B cell (primary cell): ENCODE measurements at regions not wholly inside any gene's neighbourhood (a gene's known extent, or its start where the extent isn't known, plus 50 kb on each side); places are given as distances from the start of the nearest gene placed in this dataset.

Experiments used
- ATAC-seq: fragments of 200-7000 bp; cut with Tn5 transposase; one replicate; pipeline ENCODE4 v1.10.0; 2021; ENCODE audit warnings: low read depth, mild to moderate bottlenecking, moderate number of reproducible peaks, moderate library complexity
- CTCF ChIA-PET: fragments of 350-600 bp; sonication (Branson Sonifier 250); formaldehyde crosslinking; loops from one replicate; lab custom pipeline; 2021; ENCODE audit warnings: antibody characterized with exemption, inconsistent platforms; lab: Charles Lee
- POLR2A ChIA-PET: fragments of 350-600 bp; sonication (Branson Sonifier 250); formaldehyde crosslinking; loops from one replicate; lab custom pipeline; 2021; ENCODE audit warnings: antibody characterized with exemption; lab: Charles Lee
- DNase-seq: peaks from one replicate; pipeline ENCODE4 v3.0.0; 2013
- H2AFZ ChIP-seq: 2 replicates; pipeline ENCODE4 v1.6.1; 2012; ENCODE audit warnings: mild to moderate bottlenecking, low read depth, low read length; ENCODE audit not compliant: insufficient read depth, poor library complexity, severe bottlenecking
- H3K27ac ChIP-seq, 2 donors: 1 replicate in 1 of 2; 2 replicates in 1 of 2; pipeline ENCODE4 v1.5.1; 2012 to 2013; ENCODE audit warnings: low read length in 2 of 2, mild to moderate bottlenecking in 2 of 2, moderate library complexity in 1 of 2
- H3K27me3 ChIP-seq, 4 experiments: fragments of 200-600 bp in 1 of 4; sonication (generic) in 1 of 4; replicated peaks in 1 of 4; 1 replicate in 2 of 4; 2 replicates in 2 of 4; pipeline versions ENCODE4 v1.6.1 to v1.7.0; 2013 to 2016; ENCODE audit warnings: low read length in 3 of 4, mild to moderate bottlenecking in 2 of 4, mixed read lengths in 1 of 4, moderate library complexity in 1 of 4; ENCODE audit not compliant: insufficient read depth in 4 of 4, control insufficient read depth in 3 of 4; ENCODE audit errors: control extremely low read depth in 1 of 4
- H3K36me3 ChIP-seq, 2 experiments: replicated peaks in 1 of 2; 1 replicate in 1 of 2; 2 replicates in 1 of 2; pipeline versions ENCODE4 v1.6.1 to v1.7.1; 2013; ENCODE audit warnings: low read length in 1 of 2; ENCODE audit not compliant: insufficient read depth in 2 of 2, control insufficient read depth in 1 of 2; ENCODE audit errors: control extremely low read depth in 1 of 2, extremely low read depth in 1 of 2
- H3K4me1 ChIP-seq, 2 donors: fragments of 200-600 bp in 1 of 2; sonication (generic) in 1 of 2; 1 replicate in 1 of 2; 2 replicates in 1 of 2; pipeline versions ENCODE4 v1.5.1 to v1.6.1; 2013 to 2017; ENCODE audit warnings: low read length in 2 of 2; ENCODE audit not compliant: control insufficient read depth in 2 of 2, insufficient read depth in 2 of 2
- H3K4me2 ChIP-seq: replicated peaks from 2 replicates; pipeline ENCODE3; 2012; ENCODE audit warnings: mild to moderate bottlenecking, low read depth, low read length; ENCODE audit not compliant: poor library complexity, severe bottlenecking
- H3K4me3 ChIP-seq, 5 experiments: fragments of 200-600 bp in 1 of 5; sonication (generic) in 1 of 5; 1 replicate in 3 of 5; 2 replicates in 2 of 5; pipeline versions ENCODE4 v1.5.1 to v1.7.0; 2011 to 2016; ENCODE audit warnings: low read length in 4 of 5, mild to moderate bottlenecking in 4 of 5, low read depth in 2 of 5, control low read depth in 1 of 5, moderate library complexity in 1 of 5; ENCODE audit not compliant: insufficient read depth in 1 of 5; ENCODE audit errors: control extremely low read depth in 1 of 5, extremely low read depth in 1 of 5
- H3K79me2 ChIP-seq: fragments of 200-600 bp; sonication (generic); one replicate; pipeline ENCODE4 v1.6.0; 2016; ENCODE audit warnings: low read length; ENCODE audit not compliant: control insufficient read depth, insufficient read depth
- H3K9ac ChIP-seq: fragments of 200-600 bp; sonication (generic); 2 replicates; pipeline ENCODE4 v1.6.1; 2017; ENCODE audit warnings: mild to moderate bottlenecking, low read length, moderate library complexity
- H3K9me3 ChIP-seq, 3 donors: one replicate each; pipeline versions ENCODE4 v1.6.1 to v1.7.1; 2013; ENCODE audit warnings: low read length in 2 of 3; ENCODE audit not compliant: control insufficient read depth in 2 of 3, insufficient read depth in 1 of 3; ENCODE audit errors: control extremely low read depth in 1 of 3
- H4K20me1 ChIP-seq: 2 replicates; pipeline ENCODE4 v1.6.0; 2012; ENCODE audit warnings: mild to moderate bottlenecking, low read length; ENCODE audit not compliant: insufficient read depth, control insufficient read depth, poor library complexity, severe bottlenecking
- H3K27ac Mint-ChIP-seq: one replicate; pipeline ENCODE4 v1.8.0; 2021; ENCODE audit warnings: mixed read lengths
- H3K27me3 Mint-ChIP-seq: one replicate; pipeline ENCODE4 v1.8.0; 2021; ENCODE audit warnings: mixed read lengths
- H3K4me1 Mint-ChIP-seq: one replicate; pipeline ENCODE4 v1.8.0; 2021; ENCODE audit warnings: mixed read lengths
- H3K4me3 Mint-ChIP-seq: one replicate; pipeline ENCODE4 v1.8.0; 2021; ENCODE audit warnings: mixed read lengths
- H3K9me3 Mint-ChIP-seq: one replicate; pipeline ENCODE4 v1.8.0; 2022; ENCODE audit warnings: mixed read lengths; ENCODE audit not compliant: insufficient read depth
- EZH2 ChIP-seq: IDR thresholded peaks from 2 replicates; pipeline ENCODE4 v1.6.1; 2012; ENCODE audit warnings: borderline replicate concordance, low read depth, mild to moderate bottlenecking, moderate library complexity, low read length; ENCODE audit not compliant: insufficient read depth, poor library complexity, severe bottlenecking
- WGBS: methylation state at CpG from one replicate; pipeline ENCODE4 v1.1.5; 2013; ENCODE audit warnings: missing lambda C conversion rate; ENCODE audit not compliant: insufficient coverage; 5-methylcytosine and 5-hydroxymethylcytosine counted together
- intact Hi-C: fragments of 100-400 bp; cut with micrococcal nuclease; formaldehyde crosslinking; loops from one replicate; pipeline ENCODE4 v1.10.0; 2022
- TF ChIP-seq, protein P1 (sequence below): fragments of 200-600 bp; IDR thresholded peaks from one replicate; pipeline ENCODE4 v1.8.0; 2022; ENCODE audit warnings: antibody characterized with exemption, mild to moderate bottlenecking

- Histone ChIP-seq H3K79me2 (no peaks in the 10 kb centered on the region), H3K27ac (no peak overlapping the region), H3K4me1 (no peaks in the 10 kb centered on the region), H3K4me2 (no peak overlapping the region), H3K27me3 (peaks cover 0 to 4% (median 0%) of the 10 kb centered on the region in 4 experiments), H3K9ac (no peak overlapping the region), H2AFZ (no peak overlapping the region), H4K20me1 (no peaks in the 10 kb centered on the region), H3K4me3 (no peak overlapping the region), H3K9me3 (no peaks in the 10 kb centered on the region), H3K36me3 (no peaks in the 10 kb centered on the region)
- no peak for DNase-seq
- Mint-ChIP-seq H3K4me1 (no peaks in the 10 kb centered on the region), H3K27me3 (peaks cover 37% of the 10 kb centered on the region), H3K4me3 (no peak overlapping the region), H3K27ac (no peak overlapping the region), H3K9me3 (no peaks in the 10 kb centered on the region)
- ATAC-seq: no peak
- ChIA-PET POLR2A (no interaction called here), CTCF (no interaction called here)
- intact Hi-C loops: no loop called here
- 94% methylated on average over 4 of the region's 6 CpGs for WGBS
- TF ChIP-seq, protein P1, sequence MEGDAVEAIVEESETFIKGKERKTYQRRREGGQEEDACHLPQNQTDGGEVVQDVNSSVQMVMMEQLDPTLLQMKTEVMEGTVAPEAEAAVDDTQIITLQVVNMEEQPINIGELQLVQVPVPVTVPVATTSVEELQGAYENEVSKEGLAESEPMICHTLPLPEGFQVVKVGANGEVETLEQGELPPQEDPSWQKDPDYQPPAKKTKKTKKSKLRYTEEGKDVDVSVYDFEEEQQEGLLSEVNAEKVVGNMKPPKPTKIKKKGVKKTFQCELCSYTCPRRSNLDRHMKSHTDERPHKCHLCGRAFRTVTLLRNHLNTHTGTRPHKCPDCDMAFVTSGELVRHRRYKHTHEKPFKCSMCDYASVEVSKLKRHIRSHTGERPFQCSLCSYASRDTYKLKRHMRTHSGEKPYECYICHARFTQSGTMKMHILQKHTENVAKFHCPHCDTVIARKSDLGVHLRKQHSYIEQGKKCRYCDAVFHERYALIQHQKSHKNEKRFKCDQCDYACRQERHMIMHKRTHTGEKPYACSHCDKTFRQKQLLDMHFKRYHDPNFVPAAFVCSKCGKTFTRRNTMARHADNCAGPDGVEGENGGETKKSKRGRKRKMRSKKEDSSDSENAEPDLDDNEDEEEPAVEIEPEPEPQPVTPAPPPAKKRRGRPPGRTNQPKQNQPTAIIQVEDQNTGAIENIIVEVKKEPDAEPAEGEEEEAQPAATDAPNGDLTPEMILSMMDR: no peak
- no peak for TF ChIP-seq EZH2
Measured at GRCh38 chr17:6299275-6299674, 135.6 kb downstream of the AIPL1 start.

- H3K4me1 Mint-ChIP-seq: no peaks in the 10 kb centered on the region
- Histone ChIP-seq H3K36me3 (no peaks in the 10 kb centered on the region), H3K27me3 (no peaks in the 10 kb centered on the region), H3K9me3 (no peaks in the 10 kb centered on the region), H2AFZ (no peak overlapping the region), H3K27ac (no peak overlapping the region), H3K4me3 (no peak overlapping the region), H3K9ac (no peak overlapping the region), H3K4me1 (no peaks in the 10 kb centered on the region), H4K20me1 (no peaks in the 10 kb centered on the region), H3K79me2 (no peaks in the 10 kb centered on the region), H3K4me2 (no peak overlapping the region)
- H3K9me3 Mint-ChIP-seq: no peaks in the 10 kb centered on the region
- POLR2A ChIA-PET: no interaction called here
- no peak overlapping the region for H3K4me3 Mint-ChIP-seq
- CTCF ChIA-PET: no interaction called here
- H3K27ac Mint-ChIP-seq: no peak overlapping the region
- DNase-seq: no peak
- no CpG with 5 or more reads among the region's 4 CpGs for WGBS
- peaks cover 32% of the 10 kb centered on the region for H3K27me3 Mint-ChIP-seq
- TF ChIP-seq EZH2: no peak
- TF ChIP-seq, protein P1: no peak
- ATAC-seq: no peak
- intact Hi-C loops: no loop called here
Measured at GRCh38 chr17:6297960-6298359, 137.0 kb downstream of the AIPL1 start.
